GM12878 (cell line): ENCODE measurements at regions not wholly inside any gene's neighbourhood (a gene's known extent, or its start where the extent isn't known, plus 50 kb on each side); places are given as distances from the start of the nearest gene placed in this dataset.

Source experiments
- ATAC-seq: fragments of 200-7000 bp; cut with Tn5 transposase; 3 replicates; pipeline ENCODE4 v1.9.1; 2020; ENCODE audit warnings: mild to moderate bottlenecking, moderate library complexity
- BruUV-seq: library from RNA; stranded (reverse); fragments of 400-500 nt; replicated peaks from 2 replicates; lab custom pipeline; 2021; lab: Mats Ljungman, UMichigan
- CTCF ChIA-PET: fragments of 300-600 bp; sonication (Branson Sonifier 250); formaldehyde crosslinking; extraction: SDS; loops from one replicate; lab custom pipeline; 2021; ENCODE audit warnings: inconsistent platforms; lab: Yijun Ruan, JAX
- POLR2A ChIA-PET: fragments of 350-600 bp; formaldehyde crosslinking; extraction: SDS; loops from one replicate; lab custom pipeline; 2021; ENCODE audit warnings: inconsistent platforms; lab: Charles Lee
- RAD21 ChIA-PET: fragments of 300-600 bp; sonication (Branson Sonifier 250); formaldehyde crosslinking; loops from one replicate; lab custom pipeline; 2023; ENCODE audit warnings: antibody characterized with exemption; ENCODE audit not compliant: unreplicated experiment; lab: Charles Lee
- SMC1A ChIA-PET: fragments of 300-600 bp; sonication (Branson Sonifier 250); formaldehyde crosslinking; loops from one replicate; lab custom pipeline; 2023; ENCODE audit not compliant: unreplicated experiment, uncharacterized antibody; lab: Charles Lee
- DNase-seq: peaks from one replicate; pipeline ENCODE4 v3.0.0-alpha.2; 2011; ENCODE audit warnings: low read depth, low spot score
- FAIRE-seq: peaks from 3 replicates; lab custom pipeline; 2011; peaks lifted over from hg19 to GRCh38; lab: Jason Lieb, UNC
- H2AFZ ChIP-seq: 2 replicates; pipeline ENCODE4 v1.6.0; 2011; ENCODE audit warnings: low read depth, low read length, control low read depth; ENCODE audit not compliant: control insufficient read depth
- H3K27ac ChIP-seq: 2 replicates; pipeline ENCODE4 v1.5.1; 2011; ENCODE audit warnings: control low read depth; ENCODE audit not compliant: control insufficient read depth, insufficient read depth
- H3K27me3 ChIP-seq, 2 experiments: replicated peaks in 1 of 2; 2 replicates each; pipeline versions ENCODE4 v1.6.0 to v1.6.1; 2011; ENCODE audit warnings: low read length in 1 of 2; ENCODE audit not compliant: control insufficient read depth in 2 of 2, insufficient read depth in 2 of 2
- H3K36me3 ChIP-seq, 2 experiments: 2 replicates each; pipeline ENCODE4 v1.5.1; 2011; ENCODE audit warnings: low read length in 1 of 2; ENCODE audit not compliant: control insufficient read depth in 2 of 2, insufficient read depth in 2 of 2
- H3K4me1 ChIP-seq: 2 replicates; pipeline ENCODE4 v1.6.1; 2011; ENCODE audit warnings: mild to moderate bottlenecking, low read length, moderate library complexity, mixed read lengths; ENCODE audit not compliant: control insufficient read depth, insufficient read depth
- H3K4me2 ChIP-seq: 2 replicates; pipeline ENCODE4 v1.6.0; 2011; ENCODE audit warnings: control low read depth; ENCODE audit not compliant: control insufficient read depth, insufficient read depth
- H3K4me3 ChIP-seq: fragments of 200-600 bp; sonication (generic); 2 replicates; pipeline ENCODE4 v1.5.1; 2016
- H3K79me2 ChIP-seq: 2 replicates; pipeline ENCODE4 v1.6.0; 2011; ENCODE audit warnings: low read length; ENCODE audit not compliant: control insufficient read depth, insufficient read depth
- H3K9ac ChIP-seq: 2 replicates; pipeline ENCODE4 v1.8.0; 2011; ENCODE audit warnings: low read length, control low read depth, mixed read lengths; ENCODE audit not compliant: control insufficient read depth, insufficient read depth
- H3K9me3 ChIP-seq: replicated peaks from 3 replicates; pipeline ENCODE4 v1.5.1; 2011; ENCODE audit warnings: mild to moderate bottlenecking, low read length; ENCODE audit not compliant: control insufficient read depth, insufficient read depth
- H4K20me1 ChIP-seq: 2 replicates; pipeline ENCODE4 v1.6.0; 2011; ENCODE audit not compliant: control insufficient read depth, insufficient read depth
- CEBPB ChIP-seq, 2 experiments: fragments of 150-350 bp in 1 of 2; IDR thresholded peaks; 2 replicates each; pipeline ENCODE4 v1.6.1; 2012 to 2014; ENCODE audit warnings: low read depth in 2 of 2, low read length in 2 of 2, borderline replicate concordance in 1 of 2, inconsistent platforms in 1 of 2
- CREB1 ChIP-seq: IDR thresholded peaks from 2 replicates; pipeline ENCODE4 v1.6.1; 2012; ENCODE audit warnings: low read depth, mild to moderate bottlenecking, inconsistent platforms
- MYC ChIP-seq: IDR thresholded peaks from 2 replicates; pipeline ENCODE4 v1.6.1; 2011; ENCODE audit warnings: mild to moderate bottlenecking, low read length, moderate library complexity, inconsistent platforms; ENCODE audit not compliant: insufficient read depth, insufficient replicate concordance, insufficient read length, severe bottlenecking
- STAT1 ChIP-seq: fragments of 450-650 bp; conservative IDR thresholded peaks from 2 replicates; pipeline ENCODE4 v1.6.1; 2014; ENCODE audit warnings: antibody characterized with exemption, mild to moderate bottlenecking
- TAF1 ChIP-seq: IDR thresholded peaks from 2 replicates; pipeline ENCODE4 v1.6.1; 2011; ENCODE audit warnings: mild to moderate bottlenecking, low read depth, low read length, borderline replicate concordance
- TCF7 ChIP-seq: IDR thresholded peaks from 2 replicates; pipeline ENCODE4 v1.6.1; 2014; ENCODE audit warnings: antibody characterized with exemption, borderline replicate concordance
- WGBS: methylation state at CpG from one replicate; pipeline ENCODE4 v1.1.6; 2016; ENCODE audit warnings: low lambda C conversion rate; ENCODE audit not compliant: insufficient replicate concordance, insufficient coverage; ENCODE audit errors: missing lambda C conversion rate; 5-methylcytosine and 5-hydroxymethylcytosine counted together
- in situ Hi-C: fragments of 300-500 bp; cut with MboI; formaldehyde crosslinking; loops from 9 replicates; pipeline ENCODE4 v1.14.3; 2018; ENCODE audit warnings: mixed read lengths
- intact Hi-C: fragments of 100-400 bp; cut with micrococcal nuclease; formaldehyde crosslinking; loops from one replicate; pipeline ENCODE4 v1.14.2; 2022; ENCODE audit not compliant: unreplicated experiment
- TF ChIP-seq, protein P1 (sequence below): IDR thresholded peaks from 2 replicates; pipeline ENCODE4 v1.6.1; 2012; ENCODE audit warnings: mild to moderate bottlenecking, low read depth, low read length
- TF ChIP-seq, protein P2 (sequence below): IDR thresholded peaks from 2 replicates; pipeline ENCODE4 v1.6.1; 2011; ENCODE audit warnings: low read depth, mild to moderate bottlenecking, low read length, moderate library complexity, borderline replicate concordance; ENCODE audit errors: extremely low read depth
- TF ChIP-seq, protein P3 (sequence below): IDR thresholded peaks from 2 replicates; pipeline ENCODE4 v1.6.1; 2012; ENCODE audit warnings: low read depth, low read length, improper control_type of control experiment

DNA sequence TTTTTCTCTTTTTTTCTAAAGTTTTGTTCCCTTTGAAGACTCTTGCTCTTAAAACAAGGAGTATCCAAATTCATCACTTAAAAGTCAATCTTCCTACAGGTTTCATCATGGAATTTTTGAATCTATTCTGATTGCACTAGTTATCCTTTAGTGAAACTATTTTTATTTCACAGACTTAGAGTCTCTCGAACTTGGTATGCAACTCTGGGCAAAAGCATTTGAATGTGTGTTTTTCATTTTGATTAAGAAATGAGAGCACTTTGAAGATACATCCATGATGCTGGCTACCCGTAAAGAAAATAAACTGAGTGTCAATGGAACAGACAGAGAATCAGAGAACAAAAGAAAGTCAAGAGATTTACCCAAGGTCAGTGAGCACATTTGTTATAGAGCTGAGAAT, 586.5 kb downstream of the EPM2A start (continued):
- TF ChIP-seq STAT1 = no peak

DNA sequence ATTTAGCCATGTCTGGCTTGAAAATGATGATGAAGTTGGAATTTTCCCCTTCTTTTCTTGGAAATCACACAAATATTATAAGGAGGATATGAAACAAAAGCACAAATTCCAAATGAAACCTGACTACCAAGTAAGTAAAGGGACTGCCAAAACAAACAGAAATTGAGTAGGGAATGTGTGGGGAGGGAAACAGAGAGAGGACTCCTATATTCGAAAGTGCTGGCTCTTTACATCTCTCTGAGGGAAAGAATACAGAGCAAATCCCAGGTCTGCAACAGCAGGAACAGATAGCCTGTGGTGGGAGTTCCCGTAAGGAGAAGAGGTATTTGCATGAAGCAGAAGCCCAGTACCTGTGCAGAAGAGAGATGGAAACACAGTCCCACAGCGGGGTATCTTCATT, 583.7 kb downstream of the EPM2A start:
- Histone ChIP-seq H3K4me1 (no peaks in the 10 kb centered on the region), H3K4me3 (no peak overlapping the region), H3K27ac (no peak overlapping the region), H4K20me1 (no peaks in the 10 kb centered on the region), H3K9me3 (no peaks in the 10 kb centered on the region), H3K36me3 (no peaks in the 10 kb centered on the region), H3K27me3 (no peaks in the 10 kb centered on the region), H3K79me2 (no peaks in the 10 kb centered on the region), H2AFZ (no peak overlapping the region), H3K4me2 (no peak overlapping the region), H3K9ac (no peak overlapping the region)
- TF ChIP-seq CREB1 = no peak
- TF ChIP-seq TCF7 = no peak
- WGBS = 14% methylated on average over 3 of the region's 3 CpGs
- intact Hi-C loops (no loop called here), in situ Hi-C loops (no loop called here)
- no TSS peak for BruUV-seq
- ATAC-seq (no peak), DNase-seq (no peak), FAIRE-seq (no peak)
- ChIA-PET RAD21 (no interaction called here), SMC1A (no interaction called here), CTCF (no interaction called here), POLR2A (no interaction called here)

DNA sequence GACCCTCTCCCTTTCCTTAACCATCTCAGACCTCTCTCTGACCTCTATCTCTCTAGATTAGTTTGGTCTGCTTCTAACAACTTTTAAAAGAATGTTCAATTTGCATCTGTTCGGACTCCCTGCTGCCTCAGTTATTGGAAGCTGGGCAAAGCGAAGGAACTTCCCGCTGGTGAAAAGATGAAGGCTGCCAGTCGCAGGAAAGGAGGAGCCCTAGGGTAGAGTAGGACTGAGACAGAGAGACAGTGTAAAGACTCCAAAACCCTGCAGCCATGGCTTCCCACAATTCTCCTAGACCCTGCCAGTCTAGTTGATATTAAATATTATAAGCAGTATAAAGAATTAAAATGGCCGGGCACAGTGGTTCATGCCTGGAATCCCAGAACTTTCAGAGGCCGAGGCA, 581.8 kb downstream of the EPM2A start:
- H3K9ac ChIP-seq = no peak overlapping the region
- H3K4me3 ChIP-seq = no peak overlapping the region
- no peaks in the 10 kb centered on the region for H4K20me1 ChIP-seq
- ChIA-PET CTCF (interaction anchor here (1.0 kb wide), 1 partner anchor 50 kb away, joined by 3 read pairs; no protein-coding TSS in a partner anchor), RAD21 (no interaction called here), SMC1A (no interaction called here), POLR2A (no interaction called here)
- 56% methylated on average over 6 of the region's 6 CpGs for WGBS
- H3K27me3 ChIP-seq = no peaks in the 10 kb centered on the region
- no peak for FAIRE-seq
- DNase-seq = no peak
- BruUV-seq = no TSS peak
- H3K4me2 ChIP-seq = no peak overlapping the region
- H3K36me3 ChIP-seq = no peaks in the 10 kb centered on the region
- H3K9me3 ChIP-seq = no peaks in the 10 kb centered on the region
- no peaks in the 10 kb centered on the region for H3K4me1 ChIP-seq
- in situ Hi-C loops = no loop called here
- H3K27ac ChIP-seq = no peak overlapping the region
- ATAC-seq = no peak
- intact Hi-C loops = no loop called here
- no peak overlapping the region for H2AFZ ChIP-seq
- H3K79me2 ChIP-seq = no peaks in the 10 kb centered on the region
- TF ChIP-seq, protein P1, sequence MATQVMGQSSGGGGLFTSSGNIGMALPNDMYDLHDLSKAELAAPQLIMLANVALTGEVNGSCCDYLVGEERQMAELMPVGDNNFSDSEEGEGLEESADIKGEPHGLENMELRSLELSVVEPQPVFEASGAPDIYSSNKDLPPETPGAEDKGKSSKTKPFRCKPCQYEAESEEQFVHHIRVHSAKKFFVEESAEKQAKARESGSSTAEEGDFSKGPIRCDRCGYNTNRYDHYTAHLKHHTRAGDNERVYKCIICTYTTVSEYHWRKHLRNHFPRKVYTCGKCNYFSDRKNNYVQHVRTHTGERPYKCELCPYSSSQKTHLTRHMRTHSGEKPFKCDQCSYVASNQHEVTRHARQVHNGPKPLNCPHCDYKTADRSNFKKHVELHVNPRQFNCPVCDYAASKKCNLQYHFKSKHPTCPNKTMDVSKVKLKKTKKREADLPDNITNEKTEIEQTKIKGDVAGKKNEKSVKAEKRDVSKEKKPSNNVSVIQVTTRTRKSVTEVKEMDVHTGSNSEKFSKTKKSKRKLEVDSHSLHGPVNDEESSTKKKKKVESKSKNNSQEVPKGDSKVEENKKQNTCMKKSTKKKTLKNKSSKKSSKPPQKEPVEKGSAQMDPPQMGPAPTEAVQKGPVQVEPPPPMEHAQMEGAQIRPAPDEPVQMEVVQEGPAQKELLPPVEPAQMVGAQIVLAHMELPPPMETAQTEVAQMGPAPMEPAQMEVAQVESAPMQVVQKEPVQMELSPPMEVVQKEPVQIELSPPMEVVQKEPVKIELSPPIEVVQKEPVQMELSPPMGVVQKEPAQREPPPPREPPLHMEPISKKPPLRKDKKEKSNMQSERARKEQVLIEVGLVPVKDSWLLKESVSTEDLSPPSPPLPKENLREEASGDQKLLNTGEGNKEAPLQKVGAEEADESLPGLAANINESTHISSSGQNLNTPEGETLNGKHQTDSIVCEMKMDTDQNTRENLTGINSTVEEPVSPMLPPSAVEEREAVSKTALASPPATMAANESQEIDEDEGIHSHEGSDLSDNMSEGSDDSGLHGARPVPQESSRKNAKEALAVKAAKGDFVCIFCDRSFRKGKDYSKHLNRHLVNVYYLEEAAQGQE = no peak
- TF ChIP-seq, protein P2, sequence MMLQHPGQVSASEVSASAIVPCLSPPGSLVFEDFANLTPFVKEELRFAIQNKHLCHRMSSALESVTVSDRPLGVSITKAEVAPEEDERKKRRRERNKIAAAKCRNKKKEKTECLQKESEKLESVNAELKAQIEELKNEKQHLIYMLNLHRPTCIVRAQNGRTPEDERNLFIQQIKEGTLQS = no peak
- TF ChIP-seq CEBPB (IDR thresholded peaks at IDR 0.05; ENCODE audit: borderline replicate concordance in 1 of 2, low read depth in 2 of 2, low read length in 2 of 2) = no peak
- no peak for TF ChIP-seq MYC
- TF ChIP-seq TAF1 = no peak
- TF ChIP-seq, protein P3, sequence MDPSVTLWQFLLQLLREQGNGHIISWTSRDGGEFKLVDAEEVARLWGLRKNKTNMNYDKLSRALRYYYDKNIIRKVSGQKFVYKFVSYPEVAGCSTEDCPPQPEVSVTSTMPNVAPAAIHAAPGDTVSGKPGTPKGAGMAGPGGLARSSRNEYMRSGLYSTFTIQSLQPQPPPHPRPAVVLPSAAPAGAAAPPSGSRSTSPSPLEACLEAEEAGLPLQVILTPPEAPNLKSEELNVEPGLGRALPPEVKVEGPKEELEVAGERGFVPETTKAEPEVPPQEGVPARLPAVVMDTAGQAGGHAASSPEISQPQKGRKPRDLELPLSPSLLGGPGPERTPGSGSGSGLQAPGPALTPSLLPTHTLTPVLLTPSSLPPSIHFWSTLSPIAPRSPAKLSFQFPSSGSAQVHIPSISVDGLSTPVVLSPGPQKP = no peak
